ENCODE measurements at regions not wholly inside any gene's neighbourhood (a gene's known extent, or its start where the extent isn't known, plus 50 kb on each side); places are given as distances from the start of the nearest gene placed in this dataset.

DNA sequence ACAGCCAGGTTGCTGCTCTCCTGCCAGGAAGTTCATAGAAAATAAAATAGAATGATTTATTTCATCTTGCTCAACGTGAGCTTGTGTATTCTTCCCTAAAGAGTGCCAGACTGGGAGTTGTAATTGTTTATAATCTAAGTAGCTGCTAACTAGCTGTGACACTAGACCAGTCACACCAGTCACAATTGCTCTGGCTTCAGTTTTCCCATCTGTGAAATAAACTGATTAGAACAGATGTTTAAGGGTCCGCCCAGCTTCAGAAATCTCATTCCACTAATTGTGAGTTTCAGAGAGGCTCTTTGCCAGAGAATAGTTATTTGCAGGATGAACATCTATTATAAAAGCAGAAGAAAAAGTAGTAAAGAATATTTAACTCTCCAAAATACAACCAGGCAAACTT is 55.6 kb upstream of the ZDHHC17 start:
- no peak for DNase-seq

DNA sequence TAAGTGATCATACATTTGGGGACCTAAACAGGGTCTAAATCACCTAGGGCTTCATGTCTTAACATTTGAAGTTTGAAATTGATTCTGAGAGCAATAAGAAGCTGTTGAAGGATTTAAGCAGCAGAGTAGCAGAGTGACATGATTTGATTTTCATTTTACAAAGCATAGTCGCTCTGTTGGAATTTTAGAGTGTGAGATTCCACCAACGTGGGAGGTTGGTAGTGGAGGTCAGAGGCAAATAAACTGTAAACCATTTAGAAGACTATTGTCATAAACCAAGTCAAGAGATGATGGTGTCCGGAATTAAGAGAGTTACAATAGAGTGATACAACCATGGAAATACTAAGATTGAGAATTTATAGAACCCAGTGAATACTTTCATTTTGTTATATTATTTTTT is 52.7 kb upstream of the ZDHHC17 start:
- no peak for DNase-seq

DNA sequence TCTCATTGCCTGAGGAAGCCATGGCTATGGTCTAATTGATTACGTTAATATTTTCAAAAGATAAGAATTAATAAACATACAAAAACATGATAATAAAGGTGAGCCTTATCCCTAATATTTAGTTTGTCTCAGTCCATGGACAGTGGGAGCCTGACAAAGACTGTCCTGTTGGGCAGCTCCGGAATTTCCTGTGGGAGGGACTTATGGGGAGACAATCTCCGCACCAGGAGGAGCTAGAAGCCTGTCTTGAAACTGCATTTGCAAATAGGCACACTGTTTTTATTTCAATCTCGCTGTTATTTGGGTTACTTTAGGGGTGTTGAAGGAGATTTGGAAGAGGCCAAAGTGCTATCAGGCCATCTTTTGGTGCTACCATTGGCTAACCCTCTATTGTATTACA is 50.8 kb upstream of the ZDHHC17 start:
- no peak for DNase-seq

DNA sequence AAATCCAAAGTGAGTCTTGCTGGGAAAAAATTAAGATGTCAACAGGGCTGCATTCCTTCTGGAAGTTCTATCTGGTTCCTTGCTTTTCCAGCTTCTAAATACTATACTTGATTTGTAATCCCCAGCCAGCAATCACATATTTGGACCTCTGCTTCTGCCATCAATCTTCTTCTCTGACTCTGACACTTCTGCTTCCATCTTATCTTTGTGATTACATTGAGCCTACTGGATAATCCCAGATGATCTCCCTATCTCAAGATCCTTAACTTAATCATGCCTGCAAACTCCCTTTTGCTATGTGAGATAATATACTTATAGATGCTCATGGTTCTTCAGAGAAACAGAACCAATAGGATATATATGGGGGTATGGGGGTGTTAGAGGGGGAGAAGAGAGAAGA is 49.9 kb upstream of the ZDHHC17 start:
- no peak for DNase-seq

Data from CD4-positive, alpha-beta T cell treated with Interleukin-4 for 1 hour (primary cell).